Endodermal cell (in vitro differentiated cells): ENCODE measurements at regions not wholly inside any gene's neighbourhood (a gene's known extent, or its start where the extent isn't known, plus 50 kb on each side); places are given as distances from the start of the nearest gene placed in this dataset.
A peak's percentile ranks its signal among the peaks of the same experiment; 100 is the strongest.

ENCODE experiments used
- DNase-seq: peaks from one replicate; pipeline ENCODE4 v3.0.0-alpha.2; 2017
- H3K27ac ChIP-seq: 2 replicates; pipeline ENCODE4 v1.5.1; 2013; ENCODE audit warnings: mild to moderate bottlenecking, low read depth, low read length, moderate library complexity
- H3K27me3 ChIP-seq: 2 replicates; pipeline ENCODE4 v1.6.1; 2013; ENCODE audit warnings: mild to moderate bottlenecking, low read length, moderate library complexity; ENCODE audit not compliant: insufficient read depth, control insufficient read depth, poor library complexity, severe bottlenecking
- H3K36me3 ChIP-seq: 2 replicates; pipeline ENCODE4 v1.7.0; 2013; ENCODE audit warnings: mild to moderate bottlenecking, low read length, moderate library complexity; ENCODE audit not compliant: control insufficient read depth, insufficient read depth
- H3K4me1 ChIP-seq: one replicate; pipeline ENCODE4 v1.7.0; 2013; ENCODE audit warnings: low read length; ENCODE audit not compliant: control insufficient read depth, insufficient read depth
- H3K4me3 ChIP-seq: 2 replicates; pipeline ENCODE4 v1.5.1; 2013; ENCODE audit warnings: mild to moderate bottlenecking, low read length, moderate library complexity
- H3K9ac ChIP-seq: 2 replicates; pipeline ENCODE4 v1.6.1; 2013; ENCODE audit warnings: mild to moderate bottlenecking, low read length, moderate library complexity; ENCODE audit not compliant: poor library complexity, severe bottlenecking; ENCODE audit errors: extremely low read depth
- H3K9me3 ChIP-seq: 2 replicates; pipeline ENCODE4 v1.6.1; 2013; ENCODE audit warnings: mild to moderate bottlenecking, low read length, moderate library complexity; ENCODE audit not compliant: control insufficient read depth
- H3K27ac Mint-ChIP-seq: 2 replicates; pipeline ENCODE4 v1.8.0; 2020; ENCODE audit warnings: mixed read lengths
- H3K27me3 Mint-ChIP-seq: 2 replicates; pipeline ENCODE4 v1.8.0; 2021; ENCODE audit warnings: mild to moderate bottlenecking, mixed read lengths; ENCODE audit not compliant: insufficient read depth
- H3K36me3 Mint-ChIP-seq: 2 replicates; pipeline ENCODE4 v1.8.0; 2020; ENCODE audit warnings: low read depth, mixed read lengths
- H3K4me1 Mint-ChIP-seq: 2 replicates; pipeline ENCODE4 v1.8.0; 2020; ENCODE audit warnings: mixed read lengths
- H3K4me3 Mint-ChIP-seq: 2 replicates; pipeline ENCODE4 v1.8.0; 2020; ENCODE audit warnings: mild to moderate bottlenecking, moderate library complexity, mixed read lengths
- H3K9me3 Mint-ChIP-seq: 2 replicates; pipeline ENCODE4 v1.8.0; 2020; ENCODE audit warnings: mild to moderate bottlenecking, mixed read lengths
- whole genome bisulfite sequencing, 2 experiments: methylation state at CpG; one replicate each; pipeline versions ENCODE4 v1.1.5 to v1.1.7; 2013; ENCODE audit warnings: missing lambda C conversion rate in 2 of 2, mixed read lengths in 1 of 2; ENCODE audit not compliant: insufficient coverage in 1 of 2, insufficient read length in 1 of 2; 5-methylcytosine and 5-hydroxymethylcytosine counted together
- TF ChIP-seq, protein P1 (sequence below): fragments of 200-600 bp; sonication (generic); conservative IDR thresholded peaks from 2 replicates; pipeline ENCODE4 v1.5.0; 2021; ENCODE audit warnings: antibody characterized with exemption, mild to moderate bottlenecking

DNA sequence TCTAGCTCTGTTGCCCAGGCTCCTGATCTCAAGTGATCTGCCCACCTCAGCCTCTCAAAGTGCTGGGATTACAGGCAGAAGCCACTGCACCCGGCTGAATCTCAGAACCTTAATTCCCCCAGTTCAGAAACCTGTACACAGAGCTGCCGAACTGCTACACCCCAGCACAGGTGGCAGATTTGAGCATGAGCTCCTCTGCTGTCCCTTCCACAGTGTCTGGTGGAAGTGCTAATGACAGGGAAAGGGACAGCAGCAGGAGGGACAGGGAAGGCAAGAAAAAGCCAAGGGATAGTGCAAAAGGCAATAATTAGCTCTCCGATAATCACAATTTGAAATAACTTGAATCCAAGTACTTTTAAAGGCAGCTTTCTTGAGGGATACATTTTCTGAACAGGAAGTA lies 211.4 kb upstream of the ZNF521 start:
- H3K4me3 ChIP-seq = no peak overlapping the region
- H3K27ac ChIP-seq = no peak overlapping the region
- peaks cover 5% of the 10 kb centered on the region for H3K4me1 Mint-ChIP-seq
- H3K36me3 Mint-ChIP-seq = no peaks in the 10 kb centered on the region
- TF ChIP-seq, protein P1, sequence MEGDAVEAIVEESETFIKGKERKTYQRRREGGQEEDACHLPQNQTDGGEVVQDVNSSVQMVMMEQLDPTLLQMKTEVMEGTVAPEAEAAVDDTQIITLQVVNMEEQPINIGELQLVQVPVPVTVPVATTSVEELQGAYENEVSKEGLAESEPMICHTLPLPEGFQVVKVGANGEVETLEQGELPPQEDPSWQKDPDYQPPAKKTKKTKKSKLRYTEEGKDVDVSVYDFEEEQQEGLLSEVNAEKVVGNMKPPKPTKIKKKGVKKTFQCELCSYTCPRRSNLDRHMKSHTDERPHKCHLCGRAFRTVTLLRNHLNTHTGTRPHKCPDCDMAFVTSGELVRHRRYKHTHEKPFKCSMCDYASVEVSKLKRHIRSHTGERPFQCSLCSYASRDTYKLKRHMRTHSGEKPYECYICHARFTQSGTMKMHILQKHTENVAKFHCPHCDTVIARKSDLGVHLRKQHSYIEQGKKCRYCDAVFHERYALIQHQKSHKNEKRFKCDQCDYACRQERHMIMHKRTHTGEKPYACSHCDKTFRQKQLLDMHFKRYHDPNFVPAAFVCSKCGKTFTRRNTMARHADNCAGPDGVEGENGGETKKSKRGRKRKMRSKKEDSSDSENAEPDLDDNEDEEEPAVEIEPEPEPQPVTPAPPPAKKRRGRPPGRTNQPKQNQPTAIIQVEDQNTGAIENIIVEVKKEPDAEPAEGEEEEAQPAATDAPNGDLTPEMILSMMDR = no peak
- 97 to 100% methylated on average over 1 to 3 of the region's 3 CpGs for WGBS, 2 experiments
- no peaks in the 10 kb centered on the region for H3K4me1 ChIP-seq
- H3K9me3 Mint-ChIP-seq = no peaks in the 10 kb centered on the region
- H3K27ac Mint-ChIP-seq = no peak overlapping the region
- no peak overlapping the region for H3K9ac ChIP-seq
- peaks cover 2% of the 10 kb centered on the region for H3K27me3 Mint-ChIP-seq
- no peak overlapping the region for H3K4me3 Mint-ChIP-seq
- peaks cover 5% of the 10 kb centered on the region for H3K9me3 ChIP-seq
- H3K27me3 ChIP-seq = no peaks in the 10 kb centered on the region
- H3K36me3 ChIP-seq = no peaks in the 10 kb centered on the region
- DNase-seq = no peak

DNA sequence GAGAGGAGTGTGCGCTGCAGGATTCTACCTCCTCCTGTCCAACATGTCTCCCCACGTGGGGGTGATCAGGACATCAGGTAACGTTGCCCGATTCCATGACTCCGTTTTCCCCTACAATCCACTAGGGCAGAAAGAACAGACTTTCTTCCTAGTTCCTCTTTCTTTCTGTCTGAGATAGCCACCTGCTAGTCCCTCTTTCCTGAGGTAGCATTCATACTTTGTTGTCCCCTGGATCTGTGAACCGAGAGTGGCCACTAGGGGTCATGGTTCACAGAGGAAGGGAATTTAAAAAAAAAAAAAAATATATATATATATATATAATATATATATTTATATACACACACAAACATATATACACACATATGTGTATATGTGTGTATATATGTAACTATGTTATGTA lies 210.0 kb upstream of the ZNF521 start:
- DNase-seq = peak; percentile 73
- Mint-ChIP-seq H3K36me3 (no peaks in the 10 kb centered on the region), H3K4me1 (peaks cover 10% of the 10 kb centered on the region), H3K9me3 (no peaks in the 10 kb centered on the region), H3K4me3 (no peak overlapping the region), H3K27me3 (peaks cover 2% of the 10 kb centered on the region), H3K27ac (no peak overlapping the region)
- TF ChIP-seq, protein P1 = peak; percentile 79
- 58 to 72% methylated on average over 4 to 5 of the region's 6 CpGs for WGBS, 2 experiments
- no peaks in the 10 kb centered on the region for H3K9me3 ChIP-seq
- H3K9ac ChIP-seq = no peak overlapping the region
- no peak overlapping the region for H3K4me3 ChIP-seq
- no peak overlapping the region for H3K27ac ChIP-seq
- no peaks in the 10 kb centered on the region for H3K27me3 ChIP-seq
- H3K4me1 ChIP-seq = no peaks in the 10 kb centered on the region
- no peaks in the 10 kb centered on the region for H3K36me3 ChIP-seq

DNA sequence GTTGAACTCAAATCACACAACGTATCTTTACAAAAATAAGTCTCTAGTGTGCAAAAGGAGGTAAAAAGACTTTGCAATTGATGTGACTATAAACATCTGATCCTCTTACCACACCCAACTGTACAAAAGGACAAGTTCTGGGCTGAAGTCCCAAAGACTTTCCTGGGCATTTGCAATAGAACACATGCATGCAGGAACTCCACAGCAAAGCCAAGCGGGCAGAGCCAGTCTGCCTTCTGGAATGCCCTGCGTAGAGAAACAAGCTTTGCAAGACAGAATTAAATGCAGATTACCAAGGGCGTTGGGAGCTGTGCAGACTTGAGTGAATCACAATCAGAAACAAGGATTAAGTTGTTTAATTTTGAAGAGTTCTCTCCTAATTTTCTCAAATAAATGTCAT lies 208.4 kb upstream of the ZNF521 start:
- Mint-ChIP-seq H3K27me3 (peaks cover 2% of the 10 kb centered on the region), H3K4me1 (peaks cover 11% of the 10 kb centered on the region)

More for the DNA sequence above, 208.4 kb upstream of the ZNF521 start:
- Histone ChIP-seq H3K36me3 (no peaks in the 10 kb centered on the region), H3K4me1 (no peaks in the 10 kb centered on the region), H3K9ac (no peak overlapping the region), H3K4me3 (no peak overlapping the region), H3K27ac (no peak overlapping the region), H3K27me3 (no peaks in the 10 kb centered on the region), H3K9me3 (no peaks in the 10 kb centered on the region)
- Mint-ChIP-seq H3K4me3 (no peak overlapping the region), H3K36me3 (no peaks in the 10 kb centered on the region), H3K9me3 (no peaks in the 10 kb centered on the region), H3K27ac (no peak overlapping the region)
- no peak for DNase-seq
- WGBS, 2 experiments = 89 to 100% methylated on average over 2 to 3 of the region's 4 CpGs
- TF ChIP-seq, protein P1 = no peak
